ENCODE measurements at regions not wholly inside any gene's neighbourhood (a gene's known extent, or its start where the extent isn't known, plus 50 kb on each side); places are given as distances from the start of the nearest gene placed in this dataset.

DNA sequence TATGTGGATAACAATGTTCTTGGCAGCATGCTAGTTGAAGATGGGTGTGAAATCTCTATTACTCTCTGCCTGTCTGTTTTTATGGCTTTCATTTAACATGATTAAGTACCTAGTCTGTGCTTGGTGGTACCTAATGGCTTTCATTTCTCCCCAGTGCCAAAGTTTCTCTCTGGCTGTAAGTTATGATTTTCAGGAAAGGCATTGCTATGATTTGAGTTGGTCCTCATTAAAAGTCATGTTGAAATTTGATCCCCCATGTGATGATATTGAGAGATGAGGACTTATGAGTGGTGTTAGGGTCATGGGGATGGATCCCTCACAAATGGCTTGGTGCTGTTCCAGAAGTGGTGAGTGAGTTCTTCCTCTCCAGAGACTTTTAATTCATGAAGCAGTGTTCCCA is 162.4 kb upstream of the IL15 start:
- TF ChIP-seq RFX5 (IDR thresholded peaks at IDR 0.05; ENCODE audit: borderline replicate concordance, low read depth, low read length), result no peak
- TF ChIP-seq, protein P1, sequence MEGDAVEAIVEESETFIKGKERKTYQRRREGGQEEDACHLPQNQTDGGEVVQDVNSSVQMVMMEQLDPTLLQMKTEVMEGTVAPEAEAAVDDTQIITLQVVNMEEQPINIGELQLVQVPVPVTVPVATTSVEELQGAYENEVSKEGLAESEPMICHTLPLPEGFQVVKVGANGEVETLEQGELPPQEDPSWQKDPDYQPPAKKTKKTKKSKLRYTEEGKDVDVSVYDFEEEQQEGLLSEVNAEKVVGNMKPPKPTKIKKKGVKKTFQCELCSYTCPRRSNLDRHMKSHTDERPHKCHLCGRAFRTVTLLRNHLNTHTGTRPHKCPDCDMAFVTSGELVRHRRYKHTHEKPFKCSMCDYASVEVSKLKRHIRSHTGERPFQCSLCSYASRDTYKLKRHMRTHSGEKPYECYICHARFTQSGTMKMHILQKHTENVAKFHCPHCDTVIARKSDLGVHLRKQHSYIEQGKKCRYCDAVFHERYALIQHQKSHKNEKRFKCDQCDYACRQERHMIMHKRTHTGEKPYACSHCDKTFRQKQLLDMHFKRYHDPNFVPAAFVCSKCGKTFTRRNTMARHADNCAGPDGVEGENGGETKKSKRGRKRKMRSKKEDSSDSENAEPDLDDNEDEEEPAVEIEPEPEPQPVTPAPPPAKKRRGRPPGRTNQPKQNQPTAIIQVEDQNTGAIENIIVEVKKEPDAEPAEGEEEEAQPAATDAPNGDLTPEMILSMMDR (IDR thresholded peaks at IDR 0.05; ENCODE audit: control extremely low read depth in 1 of 3, insufficient read depth in 1 of 3, low read depth in 1 of 3, low read length in 3 of 3), result no peak
- no peak for TF ChIP-seq ASH2L (IDR thresholded peaks at IDR 0.05; ENCODE audit: low read length)
- no peak for TF ChIP-seq POLR2A (IDR thresholded peaks at IDR 0.05; ENCODE audit: control extremely low read depth in 1 of 2, low read depth in 2 of 2, low read length in 2 of 2)
- TF ChIP-seq CEBPB (IDR thresholded peaks at IDR 0.05; ENCODE audit: low read depth, low read length), result no peak
- TF ChIP-seq POLR2AphosphoS5 (IDR thresholded peaks at IDR 0.05; ENCODE audit: low read depth, low read length), result no peak
- TF ChIP-seq RAD21 (IDR thresholded peaks at IDR 0.05 in 1 of 2, conservative IDR thresholded peaks at IDR 0.05 in 1 of 2; ENCODE audit: low read depth in 2 of 2, low read length in 2 of 2), result no peak
- TF ChIP-seq, protein P2, sequence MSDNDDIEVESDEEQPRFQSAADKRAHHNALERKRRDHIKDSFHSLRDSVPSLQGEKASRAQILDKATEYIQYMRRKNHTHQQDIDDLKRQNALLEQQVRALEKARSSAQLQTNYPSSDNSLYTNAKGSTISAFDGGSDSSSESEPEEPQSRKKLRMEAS (IDR thresholded peaks at IDR 0.05), result no peak
- TF ChIP-seq, protein P3, sequence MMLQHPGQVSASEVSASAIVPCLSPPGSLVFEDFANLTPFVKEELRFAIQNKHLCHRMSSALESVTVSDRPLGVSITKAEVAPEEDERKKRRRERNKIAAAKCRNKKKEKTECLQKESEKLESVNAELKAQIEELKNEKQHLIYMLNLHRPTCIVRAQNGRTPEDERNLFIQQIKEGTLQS (IDR thresholded peaks at IDR 0.05; ENCODE audit: insufficient read depth, low read depth, low read length), result no peak

Data from H1 (cell line).